LNCaP clone FGC (cell line): ENCODE measurements at regions not wholly inside any gene's neighbourhood (a gene's known extent, or its start where the extent isn't known, plus 50 kb on each side); places are given as distances from the start of the nearest gene placed in this dataset.
"Not testable (repeated sequence)": the region's sequence is repeated elsewhere in the genome, so short reads cannot be mapped to it uniquely, and the experiment has no call there.

Experiments
- DNase-seq: peaks from one replicate; pipeline ENCODE4 v3.0.0-alpha.2; 2011; ENCODE audit warnings: low read depth
- H3K4me3 ChIP-seq: 2 replicates; pipeline ENCODE4 v1.5.1; 2011; ENCODE audit warnings: mild to moderate bottlenecking, low read depth, low read length, control low read depth
- CTCF ChIP-seq: IDR thresholded peaks from 2 replicates; pipeline ENCODE4 v1.5.1; 2012; ENCODE audit warnings: mild to moderate bottlenecking; ENCODE audit not compliant: control insufficient read depth, insufficient read depth; ENCODE audit errors: extremely low read depth

GRCh38 chr4:82084747-82085146 is 289.0 kb downstream of the HNRNPD start:
- no peak for TF ChIP-seq CTCF
- DNase-seq = peak; percentile 45
- H3K4me3 ChIP-seq = no peak overlapping the region

GRCh38 chr4:82077471-82077995 is 296.3 kb downstream of the HNRNPD start:
- DNase-seq = not testable (repeated sequence)

GRCh38 chr4:82076809-82077208 is 297.0 kb downstream of the HNRNPD start:
- DNase-seq = no peak
- no peak for TF ChIP-seq CTCF
- no peak overlapping the region for H3K4me3 ChIP-seq

More at GRCh38 chr4:82077471-82077995, 296.3 kb downstream of the HNRNPD start:
- H3K4me3 ChIP-seq = not testable (repeated sequence)

- TF ChIP-seq CTCF = no peak
Observed at GRCh38 chr4:82076359-82076758, 297.4 kb downstream of the HNRNPD start.

GRCh38 chr4:82071951-82072350 is 301.8 kb downstream of the HNRNPD start:
- no peak for TF ChIP-seq CTCF
- DNase-seq = no peak
- H3K4me3 ChIP-seq = no peak overlapping the region

More at GRCh38 chr4:82076359-82076758, 297.4 kb downstream of the HNRNPD start:
- H3K4me3 ChIP-seq = no peak overlapping the region
- no peak for DNase-seq

GRCh38 chr4:82069883-82070638 is 303.7 kb downstream of the HNRNPD start:
- no peak for DNase-seq
- H3K4me3 ChIP-seq = no peak overlapping the region
- no peak for TF ChIP-seq CTCF

- no peak for DNase-seq
- no peak for TF ChIP-seq CTCF
- H3K4me3 ChIP-seq = no peak overlapping the region
Observed at GRCh38 chr4:82063017-82063416, 310.8 kb downstream of the HNRNPD start.
